Liver (tissue), 8 donors: ENCODE measurements at regions not wholly inside any gene's neighbourhood (a gene's known extent, or its start where the extent isn't known, plus 50 kb on each side); places are given as distances from the start of the nearest gene placed in this dataset.

Source experiments
- DNase-seq: peaks from one replicate; pipeline ENCODE4 v3.0.0-alpha.2; 2017; ENCODE audit warnings: low spot score
- H3K27ac ChIP-seq, 2 donors: one replicate each; pipeline ENCODE4 v1.7.0; 2013; ENCODE audit warnings: inconsistent platforms in 2 of 2, low read length in 2 of 2, control low read depth in 1 of 2, low read depth in 1 of 2, mild to moderate bottlenecking in 1 of 2
- H3K27me3 ChIP-seq, 4 donors: one replicate each; pipeline versions ENCODE4 v1.6.1 to v1.7.0; 2013; ENCODE audit warnings: low read length in 3 of 4, inconsistent platforms in 1 of 4, mild to moderate bottlenecking in 1 of 4, moderate library complexity in 1 of 4; ENCODE audit not compliant: control insufficient read depth in 4 of 4, insufficient read depth in 4 of 4
- H3K36me3 ChIP-seq, 4 donors: one replicate each; pipeline versions ENCODE4 v1.6.1 to v1.7.0; 2013; ENCODE audit warnings: low read length in 3 of 4, mild to moderate bottlenecking in 3 of 4, low read depth in 1 of 4, moderate library complexity in 1 of 4; ENCODE audit not compliant: control insufficient read depth in 4 of 4, insufficient read depth in 3 of 4
- H3K4me1 ChIP-seq, 4 donors: one replicate each; pipeline versions ENCODE4 v1.6.1 to v1.7.0; 2013; ENCODE audit warnings: low read length in 3 of 4, mild to moderate bottlenecking in 3 of 4, moderate library complexity in 1 of 4; ENCODE audit not compliant: control insufficient read depth in 4 of 4, insufficient read depth in 4 of 4
- H3K4me3 ChIP-seq, 3 donors: one replicate each; pipeline versions ENCODE4 v1.6.1 to v1.7.0; 2013; ENCODE audit warnings: low read length in 3 of 3, control low read depth in 1 of 3, low read depth in 1 of 3, mild to moderate bottlenecking in 1 of 3
- H3K9ac ChIP-seq, 2 donors: one replicate each; pipeline ENCODE4 v1.7.0; 2013; ENCODE audit warnings: low read length in 2 of 2, mild to moderate bottlenecking in 2 of 2, moderate library complexity in 2 of 2, control low read depth in 1 of 2, low read depth in 1 of 2
- H3K9me3 ChIP-seq, 4 donors: one replicate each; pipeline versions ENCODE4 v1.6.1 to v1.7.0; 2013; ENCODE audit warnings: low read length in 3 of 4; ENCODE audit not compliant: control insufficient read depth in 4 of 4
- FOXA1 ChIP-seq: IDR thresholded peaks from 2 replicates; pipeline ENCODE4 v1.6.1; 2016; ENCODE audit warnings: antibody characterized with exemption
- FOXA2 ChIP-seq: IDR thresholded peaks from 2 replicates; pipeline ENCODE4 v1.6.1; 2016; ENCODE audit warnings: antibody characterized with exemption
- GABPA ChIP-seq, 2 donors: IDR thresholded peaks in 1 of 2; conservative IDR thresholded peaks in 1 of 2; 2 replicates each; pipeline ENCODE4 v1.6.1; 2016; ENCODE audit warnings: antibody characterized with exemption in 2 of 2, mild to moderate bottlenecking in 1 of 2, moderate library complexity in 1 of 2
- HNF4A ChIP-seq, 2 donors: conservative IDR thresholded peaks; 2 replicates each; pipeline ENCODE4 v1.6.1; 2016; ENCODE audit warnings: antibody characterized with exemption in 2 of 2, mild to moderate bottlenecking in 2 of 2
- JUND ChIP-seq, 2 donors: IDR thresholded peaks; 2 replicates each; pipeline ENCODE4 v1.6.1; 2016; ENCODE audit warnings: antibody characterized with exemption in 2 of 2
- RAD21 ChIP-seq, 2 donors: IDR thresholded peaks; 2 replicates each; pipeline ENCODE4 v1.6.1; 2016; ENCODE audit warnings: antibody characterized with exemption in 2 of 2, mild to moderate bottlenecking in 2 of 2
- SP1 ChIP-seq: IDR thresholded peaks from 2 replicates; pipeline ENCODE4 v1.6.1; 2018; ENCODE audit warnings: antibody characterized with exemption, mild to moderate bottlenecking
- YY1 ChIP-seq: IDR thresholded peaks from 2 replicates; pipeline ENCODE4 v1.6.1; 2016; ENCODE audit warnings: antibody characterized with exemption, mild to moderate bottlenecking
- WGBS: extraction: QIAGEN DNeasy Blood & Tissue Kit; methylation state at CpG from one replicate; pipeline ENCODE4 v1.1.7; 2013; 5-methylcytosine and 5-hydroxymethylcytosine counted together
- TF ChIP-seq, protein P1 (sequence below): fragments of 150-350 bp; IDR thresholded peaks from 2 replicates; pipeline ENCODE4 v1.5.1; 2017; ENCODE audit warnings: improper control_type of control experiment, low read depth, low read length; ENCODE audit not compliant: missing input control
- TF ChIP-seq, protein P2 (sequence below): IDR thresholded peaks from 2 replicates; pipeline ENCODE4 v1.6.1; 2016; ENCODE audit warnings: antibody characterized with exemption
- TF ChIP-seq, protein P3 (sequence below): IDR thresholded peaks from 2 replicates; pipeline ENCODE4 v1.6.1; 2016; ENCODE audit warnings: antibody characterized with exemption
- TF ChIP-seq, protein P4 (sequence below): IDR thresholded peaks from 2 replicates; pipeline ENCODE4 v1.6.1; 2016; ENCODE audit warnings: antibody characterized with exemption
- TF ChIP-seq, protein P5 (sequence below): IDR thresholded peaks from 2 replicates; pipeline ENCODE4 v1.6.1; 2016; ENCODE audit warnings: antibody characterized with exemption, mild to moderate bottlenecking
- donor health status: healthy.
- donor health status: healthy.
- donor health status: healthy.
- donor health status: healthy.
- donor health status: healthy.

DNA sequence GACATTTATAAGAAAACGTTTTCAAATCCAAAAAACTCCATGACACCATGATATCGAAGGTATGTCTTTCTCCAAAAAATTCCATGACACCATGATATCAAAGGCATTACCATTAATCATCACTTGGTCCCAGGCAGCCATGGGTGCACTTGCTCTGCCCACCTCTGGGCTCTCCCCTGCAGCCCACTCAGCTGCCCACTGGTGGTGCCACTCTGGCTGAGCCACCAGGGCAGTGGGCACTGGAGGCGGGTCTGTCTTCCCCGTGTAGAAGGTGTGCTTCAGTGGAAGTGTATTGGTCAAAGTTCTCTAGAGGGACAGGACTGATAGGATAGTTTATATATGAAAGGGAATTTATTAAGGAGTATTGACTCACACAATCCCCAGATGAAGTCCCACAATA is 240.4 kb downstream of the KLF6 start:
- Histone ChIP-seq H3K36me3 (no peaks in the 10 kb centered on the region), H3K4me3 (no peak overlapping the region), H3K4me1 (no peaks in the 10 kb centered on the region), H3K9me3 (no peaks in the 10 kb centered on the region), H3K9ac (no peak overlapping the region), H3K27ac (no peak overlapping the region), H3K27me3 (no peaks in the 10 kb centered on the region)
- TF ChIP-seq JUND (IDR thresholded peaks at IDR 0.05) (no peak), SP1 (no peak), FOXA1 (no peak)
- TF ChIP-seq, protein P1, sequence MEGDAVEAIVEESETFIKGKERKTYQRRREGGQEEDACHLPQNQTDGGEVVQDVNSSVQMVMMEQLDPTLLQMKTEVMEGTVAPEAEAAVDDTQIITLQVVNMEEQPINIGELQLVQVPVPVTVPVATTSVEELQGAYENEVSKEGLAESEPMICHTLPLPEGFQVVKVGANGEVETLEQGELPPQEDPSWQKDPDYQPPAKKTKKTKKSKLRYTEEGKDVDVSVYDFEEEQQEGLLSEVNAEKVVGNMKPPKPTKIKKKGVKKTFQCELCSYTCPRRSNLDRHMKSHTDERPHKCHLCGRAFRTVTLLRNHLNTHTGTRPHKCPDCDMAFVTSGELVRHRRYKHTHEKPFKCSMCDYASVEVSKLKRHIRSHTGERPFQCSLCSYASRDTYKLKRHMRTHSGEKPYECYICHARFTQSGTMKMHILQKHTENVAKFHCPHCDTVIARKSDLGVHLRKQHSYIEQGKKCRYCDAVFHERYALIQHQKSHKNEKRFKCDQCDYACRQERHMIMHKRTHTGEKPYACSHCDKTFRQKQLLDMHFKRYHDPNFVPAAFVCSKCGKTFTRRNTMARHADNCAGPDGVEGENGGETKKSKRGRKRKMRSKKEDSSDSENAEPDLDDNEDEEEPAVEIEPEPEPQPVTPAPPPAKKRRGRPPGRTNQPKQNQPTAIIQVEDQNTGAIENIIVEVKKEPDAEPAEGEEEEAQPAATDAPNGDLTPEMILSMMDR = no peak
- TF ChIP-seq, protein P2, sequence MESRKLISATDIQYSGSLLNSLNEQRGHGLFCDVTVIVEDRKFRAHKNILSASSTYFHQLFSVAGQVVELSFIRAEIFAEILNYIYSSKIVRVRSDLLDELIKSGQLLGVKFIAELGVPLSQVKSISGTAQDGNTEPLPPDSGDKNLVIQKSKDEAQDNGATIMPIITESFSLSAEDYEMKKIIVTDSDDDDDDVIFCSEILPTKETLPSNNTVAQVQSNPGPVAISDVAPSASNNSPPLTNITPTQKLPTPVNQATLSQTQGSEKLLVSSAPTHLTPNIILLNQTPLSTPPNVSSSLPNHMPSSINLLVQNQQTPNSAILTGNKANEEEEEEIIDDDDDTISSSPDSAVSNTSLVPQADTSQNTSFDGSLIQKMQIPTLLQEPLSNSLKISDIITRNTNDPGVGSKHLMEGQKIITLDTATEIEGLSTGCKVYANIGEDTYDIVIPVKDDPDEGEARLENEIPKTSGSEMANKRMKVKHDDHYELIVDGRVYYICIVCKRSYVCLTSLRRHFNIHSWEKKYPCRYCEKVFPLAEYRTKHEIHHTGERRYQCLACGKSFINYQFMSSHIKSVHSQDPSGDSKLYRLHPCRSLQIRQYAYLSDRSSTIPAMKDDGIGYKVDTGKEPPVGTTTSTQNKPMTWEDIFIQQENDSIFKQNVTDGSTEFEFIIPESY = no peak
- TF ChIP-seq, protein P3, sequence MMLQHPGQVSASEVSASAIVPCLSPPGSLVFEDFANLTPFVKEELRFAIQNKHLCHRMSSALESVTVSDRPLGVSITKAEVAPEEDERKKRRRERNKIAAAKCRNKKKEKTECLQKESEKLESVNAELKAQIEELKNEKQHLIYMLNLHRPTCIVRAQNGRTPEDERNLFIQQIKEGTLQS = no peak
- WGBS = 81% methylated on average over 4 of the region's 4 CpGs
- no peak for DNase-seq

DNA sequence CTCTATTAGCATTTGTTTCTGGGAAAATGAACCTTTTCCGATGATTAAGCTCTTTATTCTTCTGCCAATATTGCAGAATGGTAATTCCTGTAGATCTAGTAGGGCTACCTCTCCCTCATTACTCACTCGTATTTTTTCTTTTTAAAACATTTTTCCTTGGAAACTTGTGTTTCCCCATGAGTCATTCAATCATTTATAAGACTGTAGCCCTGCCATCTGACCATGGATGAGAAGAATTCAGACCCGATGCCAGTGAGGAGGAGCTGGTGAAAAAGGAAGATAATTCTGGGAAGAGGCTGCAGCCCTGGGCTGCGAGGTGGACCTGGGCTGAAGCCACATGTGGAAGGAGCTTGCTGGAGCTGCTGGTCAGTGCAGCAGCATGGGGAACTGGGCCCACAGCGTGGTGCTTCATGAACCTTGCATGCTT is 242.8 kb downstream of the KLF6 start:
- DNase-seq = no peak
- Histone ChIP-seq H3K27me3 (no peaks in the 10 kb centered on the region), H3K36me3 (no peaks in the 10 kb centered on the region), H3K9me3 (no peaks in the 10 kb centered on the region), H3K9ac (no peak overlapping the region), H3K4me3 (no peak overlapping the region), H3K4me1 (no peaks in the 10 kb centered on the region), H3K27ac (no peak overlapping the region)
- WGBS = 82% methylated on average over 5 of the region's 5 CpGs
- TF ChIP-seq SP1 (no peak), HNF4A (conservative IDR thresholded peaks at IDR 0.05) (no peak), YY1 (no peak), JUND (IDR thresholded peaks at IDR 0.05) (no peak), GABPA (IDR thresholded peaks at IDR 0.05 in 1 of 2, conservative IDR thresholded peaks at IDR 0.05 in 1 of 2) (no peak), RAD21 (IDR thresholded peaks at IDR 0.05) (no peak), FOXA1 (no peak), FOXA2 (no peak)
- TF ChIP-seq, protein P4, sequence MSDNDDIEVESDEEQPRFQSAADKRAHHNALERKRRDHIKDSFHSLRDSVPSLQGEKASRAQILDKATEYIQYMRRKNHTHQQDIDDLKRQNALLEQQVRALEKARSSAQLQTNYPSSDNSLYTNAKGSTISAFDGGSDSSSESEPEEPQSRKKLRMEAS = no peak
- TF ChIP-seq, protein P5, sequence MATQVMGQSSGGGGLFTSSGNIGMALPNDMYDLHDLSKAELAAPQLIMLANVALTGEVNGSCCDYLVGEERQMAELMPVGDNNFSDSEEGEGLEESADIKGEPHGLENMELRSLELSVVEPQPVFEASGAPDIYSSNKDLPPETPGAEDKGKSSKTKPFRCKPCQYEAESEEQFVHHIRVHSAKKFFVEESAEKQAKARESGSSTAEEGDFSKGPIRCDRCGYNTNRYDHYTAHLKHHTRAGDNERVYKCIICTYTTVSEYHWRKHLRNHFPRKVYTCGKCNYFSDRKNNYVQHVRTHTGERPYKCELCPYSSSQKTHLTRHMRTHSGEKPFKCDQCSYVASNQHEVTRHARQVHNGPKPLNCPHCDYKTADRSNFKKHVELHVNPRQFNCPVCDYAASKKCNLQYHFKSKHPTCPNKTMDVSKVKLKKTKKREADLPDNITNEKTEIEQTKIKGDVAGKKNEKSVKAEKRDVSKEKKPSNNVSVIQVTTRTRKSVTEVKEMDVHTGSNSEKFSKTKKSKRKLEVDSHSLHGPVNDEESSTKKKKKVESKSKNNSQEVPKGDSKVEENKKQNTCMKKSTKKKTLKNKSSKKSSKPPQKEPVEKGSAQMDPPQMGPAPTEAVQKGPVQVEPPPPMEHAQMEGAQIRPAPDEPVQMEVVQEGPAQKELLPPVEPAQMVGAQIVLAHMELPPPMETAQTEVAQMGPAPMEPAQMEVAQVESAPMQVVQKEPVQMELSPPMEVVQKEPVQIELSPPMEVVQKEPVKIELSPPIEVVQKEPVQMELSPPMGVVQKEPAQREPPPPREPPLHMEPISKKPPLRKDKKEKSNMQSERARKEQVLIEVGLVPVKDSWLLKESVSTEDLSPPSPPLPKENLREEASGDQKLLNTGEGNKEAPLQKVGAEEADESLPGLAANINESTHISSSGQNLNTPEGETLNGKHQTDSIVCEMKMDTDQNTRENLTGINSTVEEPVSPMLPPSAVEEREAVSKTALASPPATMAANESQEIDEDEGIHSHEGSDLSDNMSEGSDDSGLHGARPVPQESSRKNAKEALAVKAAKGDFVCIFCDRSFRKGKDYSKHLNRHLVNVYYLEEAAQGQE = no peak
- TF ChIP-seq, protein P3 = no peak
